ENCODE measurements at regions not wholly inside any gene's neighbourhood (a gene's known extent, or its start where the extent isn't known, plus 50 kb on each side); places are given as distances from the start of the nearest gene placed in this dataset.
A peak's percentile ranks its signal among the peaks of the same experiment; 100 is the strongest.

- DNase-seq (ENCODE audit: low read depth) = no peak
- H3K4me3 ChIP-seq (ENCODE audit: low read depth, low read length) = no peak overlapping the region
- no peak for TF ChIP-seq CTCF (IDR thresholded peaks at IDR 0.05; ENCODE audit: insufficient read depth, low read depth, low read length)
These were observed 223.7 kb upstream of the PCDH15 start for GRCh38 chr10:55024713-55025112.

GRCh38 chr10:55019439-55019838 is 218.4 kb upstream of the PCDH15 start:
- H3K4me3 ChIP-seq (ENCODE audit: low read depth, low read length) = no peak overlapping the region
- no peak for TF ChIP-seq CTCF (IDR thresholded peaks at IDR 0.05; ENCODE audit: insufficient read depth, low read depth, low read length)
- DNase-seq (ENCODE audit: low read depth) = no peak

- H3K4me3 ChIP-seq (ENCODE audit: low read depth, low read length) = no peak overlapping the region
- no peak for DNase-seq (ENCODE audit: low read depth)
- TF ChIP-seq CTCF (IDR thresholded peaks at IDR 0.05; ENCODE audit: insufficient read depth, low read depth, low read length) = no peak
These were observed 212.3 kb upstream of the PCDH15 start for GRCh38 chr10:55013318-55013717.

- TF ChIP-seq CTCF (IDR thresholded peaks at IDR 0.05; ENCODE audit: insufficient read depth, low read depth, low read length) = no peak
- H3K4me3 ChIP-seq (ENCODE audit: low read depth, low read length) = no peak overlapping the region
- no peak for DNase-seq (ENCODE audit: low read depth)
These were observed 201.4 kb upstream of the PCDH15 start for GRCh38 chr10:55002420-55002819.

- DNase-seq (ENCODE audit: low read depth) = no peak
- no peak for TF ChIP-seq CTCF (IDR thresholded peaks at IDR 0.05; ENCODE audit: insufficient read depth, low read depth, low read length)
- no peak overlapping the region for H3K4me3 ChIP-seq (ENCODE audit: low read depth, low read length)
These were observed 200.4 kb upstream of the PCDH15 start for GRCh38 chr10:55001422-55001821.

- DNase-seq (ENCODE audit: low read depth) = no peak
- H3K4me3 ChIP-seq (ENCODE audit: low read depth, low read length) = no peak overlapping the region
- no peak for TF ChIP-seq CTCF (IDR thresholded peaks at IDR 0.05; ENCODE audit: insufficient read depth, low read depth, low read length)
These were observed 192.1 kb upstream of the PCDH15 start for GRCh38 chr10:54993148-54993547.

GRCh38 chr10:54985732-54986131 is 184.7 kb upstream of the PCDH15 start:
- no peak overlapping the region for H3K4me3 ChIP-seq (ENCODE audit: low read depth, low read length)
- peak; percentile 0 for DNase-seq (ENCODE audit: low read depth)
- no peak for TF ChIP-seq CTCF (IDR thresholded peaks at IDR 0.05; ENCODE audit: insufficient read depth, low read depth, low read length)
